Peyer's patch (tissue), 4 donors: ENCODE measurements at regions not wholly inside any gene's neighbourhood (a gene's known extent, or its start where the extent isn't known, plus 50 kb on each side); places are given as distances from the start of the nearest gene placed in this dataset.

Experiments
- CTCF ChIP-seq, 6 experiments: fragments of 450-650 bp in 4 of 6; fragments of 200-600 bp in 2 of 6; sonication (generic) in 1 of 6; IDR thresholded peaks; one replicate each; pipeline ENCODE4 v1.5.1; 2017 to 2019; ENCODE audit warnings: antibody characterized with exemption in 6 of 6, mild to moderate bottlenecking in 3 of 6, moderate library complexity in 1 of 6
- POLR2A ChIP-seq, 2 donors: fragments of 450-650 bp; IDR thresholded peaks; one replicate each; pipeline ENCODE4 v1.5.1; 2017; ENCODE audit warnings: antibody characterized with exemption in 2 of 2, mild to moderate bottlenecking in 2 of 2, moderate library complexity in 2 of 2

GRCh38 chr2:8219096-8219495 is 462.8 kb upstream of the ID2 start:
- no peak for TF ChIP-seq CTCF (IDR thresholded peaks at IDR 0.05)
- no peak for TF ChIP-seq POLR2A (IDR thresholded peaks at IDR 0.05)
